Naive B cell (primary cell): ENCODE measurements at regions not wholly inside any gene's neighbourhood (a gene's known extent, or its start where the extent isn't known, plus 50 kb on each side); places are given as distances from the start of the nearest gene placed in this dataset.

ENCODE experiments used
- ATAC-seq, 2 donors: fragments of 150-1000 bp; cut with Tn5 transposase; 2 replicates each; pipeline ENCODE4 v1.10.0; 2021; ENCODE audit warnings: low read depth in 2 of 2, mild to moderate bottlenecking in 2 of 2, moderate library complexity in 2 of 2
- DNase-seq: peaks from one replicate; pipeline ENCODE4 v3.0.0; 2022
- H3K27ac Mint-ChIP-seq, 6 donors: one replicate each; pipeline ENCODE4 v1.8.0; 2020 to 2022; ENCODE audit warnings: mild to moderate bottlenecking in 6 of 6, mixed read lengths in 6 of 6, moderate library complexity in 5 of 6, inconsistent platforms in 2 of 6
- H3K27me3 Mint-ChIP-seq, 3 donors: one replicate each; pipeline ENCODE4 v1.8.0; 2021 to 2022; ENCODE audit warnings: mixed read lengths in 3 of 3, mild to moderate bottlenecking in 1 of 3
- H3K36me3 Mint-ChIP-seq, 2 donors: one replicate each; pipeline ENCODE4 v1.8.0; 2020 to 2022; ENCODE audit warnings: mixed read lengths in 2 of 2, inconsistent platforms in 1 of 2, mild to moderate bottlenecking in 1 of 2
- H3K4me1 Mint-ChIP-seq, 3 donors: one replicate each; pipeline ENCODE4 v1.8.0; 2020 to 2022; ENCODE audit warnings: mixed read lengths in 3 of 3, inconsistent platforms in 1 of 3, mild to moderate bottlenecking in 1 of 3, moderate library complexity in 1 of 3
- H3K4me3 Mint-ChIP-seq, 8 donors: one replicate each; pipeline ENCODE4 v1.8.0; 2020 to 2022; ENCODE audit warnings: mild to moderate bottlenecking in 8 of 8, mixed read lengths in 8 of 8, moderate library complexity in 8 of 8, inconsistent platforms in 2 of 8
- H3K9me3 Mint-ChIP-seq, 7 donors: one replicate each; pipeline ENCODE4 v1.8.0; 2020 to 2022; ENCODE audit warnings: mixed read lengths in 7 of 7, mild to moderate bottlenecking in 5 of 7, inconsistent platforms in 2 of 7, moderate library complexity in 1 of 7

DNA sequence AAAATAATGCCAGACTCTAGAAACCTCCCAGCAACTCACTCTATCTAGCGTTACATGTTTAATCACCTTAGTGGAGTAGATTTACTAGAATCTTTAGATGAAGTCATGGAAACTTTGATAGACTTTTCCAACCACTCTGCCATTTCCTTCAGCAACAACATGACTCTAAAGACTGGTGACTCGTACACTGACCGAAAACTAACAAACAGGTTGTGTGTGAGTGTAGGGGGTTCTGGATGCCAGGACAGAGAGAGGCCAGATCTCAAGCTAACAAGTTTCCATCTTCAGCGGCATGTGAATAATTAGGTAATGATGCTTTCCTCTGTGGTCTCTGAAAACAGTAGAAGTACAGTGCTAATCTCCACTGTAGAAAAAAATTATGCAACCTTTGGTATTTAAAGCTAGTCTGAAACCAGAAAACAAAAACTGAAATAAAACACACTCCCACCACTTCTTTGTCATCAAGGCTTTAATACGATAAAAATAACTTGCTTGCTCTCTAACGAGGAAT is 286.4 kb downstream of the PRDM5 start:
- no peaks in the 10 kb centered on the region for H3K4me1 Mint-ChIP-seq
- ATAC-seq (no peak), DNase-seq (no peak)
- no peak overlapping the region for H3K4me3 Mint-ChIP-seq
- H3K27me3 Mint-ChIP-seq, result no peaks in the 10 kb centered on the region
- H3K36me3 Mint-ChIP-seq, result no peaks in the 10 kb centered on the region
- H3K27ac Mint-ChIP-seq, result no peak overlapping the region
- peaks cover 0 to 3% (median 0%) of the 10 kb centered on the region in 7 donors for H3K9me3 Mint-ChIP-seq

- H3K4me3 Mint-ChIP-seq, result no peak overlapping the region
- DNase-seq (no peak), ATAC-seq (no peak)
Measured at GRCh38 chr4:120633810-120634209, 288.7 kb downstream of the PRDM5 start.

DNA sequence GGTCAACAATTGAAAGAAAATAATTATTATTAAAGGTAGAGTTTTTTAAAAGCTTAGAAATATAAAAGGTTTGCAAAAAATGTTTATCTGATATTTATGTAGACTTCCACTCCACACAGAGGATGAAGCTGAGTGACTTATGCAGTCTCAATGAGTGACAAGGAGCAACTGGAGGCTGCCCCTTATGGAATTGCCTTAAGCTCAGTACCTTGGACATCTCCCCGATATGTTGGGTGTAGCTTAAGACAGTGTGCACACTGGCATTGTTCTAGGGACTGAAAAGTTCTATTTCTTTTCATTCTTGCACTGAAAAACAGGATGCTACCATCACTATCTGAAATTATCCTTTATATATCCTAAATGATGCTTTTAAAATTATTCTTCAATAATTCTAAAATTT is 292.1 kb downstream of the PRDM5 start:
- no peaks in the 10 kb centered on the region for H3K4me1 Mint-ChIP-seq
- no peaks in the 10 kb centered on the region for H3K27me3 Mint-ChIP-seq
- ATAC-seq (no peak), DNase-seq (no peak)
- H3K36me3 Mint-ChIP-seq, result no peaks in the 10 kb centered on the region
- no peak overlapping the region for H3K4me3 Mint-ChIP-seq
- H3K27ac Mint-ChIP-seq, result no peak overlapping the region
- peaks cover 0 to 24% (median 8%) of the 10 kb centered on the region in 7 donors for H3K9me3 Mint-ChIP-seq

More at GRCh38 chr4:120633810-120634209, 288.7 kb downstream of the PRDM5 start:
- H3K27ac Mint-ChIP-seq, result no peak overlapping the region
- no peaks in the 10 kb centered on the region for H3K27me3 Mint-ChIP-seq
- peaks cover 0 to 5% (median 2%) of the 10 kb centered on the region in 7 donors for H3K9me3 Mint-ChIP-seq
- no peaks in the 10 kb centered on the region for H3K4me1 Mint-ChIP-seq
- H3K36me3 Mint-ChIP-seq, result no peaks in the 10 kb centered on the region

DNA sequence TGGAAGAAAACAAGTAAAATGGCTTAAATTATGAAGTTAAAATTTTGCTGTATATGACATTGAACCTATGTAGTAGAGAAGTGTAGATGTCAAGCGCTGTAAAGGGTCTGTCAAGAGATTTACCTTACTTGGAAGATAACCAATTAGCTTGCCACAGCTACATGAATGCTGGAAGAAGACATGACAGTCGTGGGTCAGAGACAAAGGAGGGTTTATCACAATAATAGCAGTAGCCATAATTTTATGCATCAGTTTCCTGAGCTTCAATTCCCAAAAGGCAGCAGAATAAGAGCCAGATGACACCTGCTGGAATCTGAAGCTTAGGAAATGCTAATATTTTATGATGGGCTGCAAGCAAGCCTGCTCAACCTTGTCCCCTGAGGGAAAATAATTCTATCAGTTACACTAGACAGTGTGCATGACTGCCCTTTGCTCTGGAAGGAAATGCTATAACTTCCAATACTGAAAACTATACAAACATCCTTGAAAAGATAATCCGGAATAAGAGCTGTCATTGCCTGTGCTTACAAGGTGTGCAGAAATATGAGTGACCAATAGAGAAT is 292.9 kb downstream of the PRDM5 start:
- DNase-seq (no peak), ATAC-seq (no peak)
- Mint-ChIP-seq H3K4me3 (no peak overlapping the region), H3K27ac (no peak overlapping the region), H3K36me3 (no peaks in the 10 kb centered on the region), H3K4me1 (no peaks in the 10 kb centered on the region), H3K27me3 (no peaks in the 10 kb centered on the region), H3K9me3 (peaks cover 0 to 24% (median 8%) of the 10 kb centered on the region in 7 donors)

DNA sequence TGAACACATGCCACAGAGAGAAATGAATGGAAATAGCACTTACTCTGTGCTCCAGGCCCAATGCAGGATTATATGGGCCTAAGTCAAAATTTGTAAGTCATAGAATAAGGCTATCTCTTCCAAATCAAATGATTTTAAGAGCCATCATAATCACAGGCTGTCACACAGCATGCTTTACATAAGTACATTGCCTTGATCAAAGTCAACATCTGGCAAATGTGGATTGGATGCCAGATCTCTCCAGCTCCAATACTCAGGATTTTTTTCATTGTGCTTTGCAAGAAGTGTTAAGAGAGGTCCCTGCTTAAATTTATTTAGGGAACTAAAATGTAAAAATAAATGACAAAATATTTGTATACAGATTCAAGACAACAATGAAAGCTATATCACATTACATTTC is 299.9 kb downstream of the PRDM5 start:
- peaks cover 0 to 10% (median 4%) of the 10 kb centered on the region in 7 donors for H3K9me3 Mint-ChIP-seq
- no peak overlapping the region for H3K27ac Mint-ChIP-seq
- no peaks in the 10 kb centered on the region for H3K4me1 Mint-ChIP-seq
- no peak for DNase-seq
- no peaks in the 10 kb centered on the region for H3K27me3 Mint-ChIP-seq
- H3K4me3 Mint-ChIP-seq, result no peak overlapping the region
- no peak for ATAC-seq
- H3K36me3 Mint-ChIP-seq, result no peaks in the 10 kb centered on the region

DNA sequence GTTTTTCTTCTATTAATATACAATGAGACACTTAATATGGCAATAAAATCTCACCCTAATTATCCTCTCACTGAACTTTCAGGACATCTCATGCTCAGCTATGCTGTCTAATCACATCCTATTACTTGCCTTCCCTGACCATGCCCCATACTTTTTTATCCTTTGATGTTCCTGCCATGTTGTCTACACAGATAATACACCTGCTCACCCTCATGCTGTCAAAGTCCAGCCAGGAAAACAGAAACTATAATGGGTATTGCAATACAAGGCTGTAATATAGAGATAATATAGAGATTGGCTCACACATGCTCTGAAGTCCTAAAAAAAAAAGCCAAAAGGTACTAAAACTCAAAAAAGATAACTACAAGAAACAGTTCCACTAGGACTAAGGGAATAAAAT is 305.4 kb downstream of the PRDM5 start:
- no peaks in the 10 kb centered on the region for H3K27me3 Mint-ChIP-seq
- H3K4me1 Mint-ChIP-seq, result no peaks in the 10 kb centered on the region
- no peak overlapping the region for H3K4me3 Mint-ChIP-seq
- no peaks in the 10 kb centered on the region for H3K36me3 Mint-ChIP-seq
- no peak for ATAC-seq
- no peak for DNase-seq
- peaks cover 0 to 5% (median 2%) of the 10 kb centered on the region in 7 donors for H3K9me3 Mint-ChIP-seq
- no peak overlapping the region for H3K27ac Mint-ChIP-seq

GRCh38 chr4:120616041-120616440 is 306.5 kb downstream of the PRDM5 start:
- Mint-ChIP-seq H3K27me3 (no peaks in the 10 kb centered on the region), H3K4me1 (no peaks in the 10 kb centered on the region), H3K36me3 (no peaks in the 10 kb centered on the region), H3K4me3 (no peak overlapping the region), H3K27ac (no peak overlapping the region), H3K9me3 (peaks cover 0 to 5% (median 4%) of the 10 kb centered on the region in 7 donors)
- DNase-seq (no peak), ATAC-seq (no peak)

GRCh38 chr4:120613778-120614177 is 308.7 kb downstream of the PRDM5 start:
- ATAC-seq (no peak), DNase-seq (no peak)
- no peaks in the 10 kb centered on the region for H3K36me3 Mint-ChIP-seq
- peaks cover 0 to 5% (median 3%) of the 10 kb centered on the region in 7 donors for H3K9me3 Mint-ChIP-seq
- no peaks in the 10 kb centered on the region for H3K27me3 Mint-ChIP-seq
- no peak overlapping the region for H3K4me3 Mint-ChIP-seq
- no peaks in the 10 kb centered on the region for H3K4me1 Mint-ChIP-seq
- H3K27ac Mint-ChIP-seq, result no peak overlapping the region

GRCh38 chr4:120611092-120611491 is 311.4 kb downstream of the PRDM5 start:
- H3K4me1 Mint-ChIP-seq, result no peaks in the 10 kb centered on the region
- no peaks in the 10 kb centered on the region for H3K36me3 Mint-ChIP-seq
- H3K27ac Mint-ChIP-seq, result no peak overlapping the region
- H3K9me3 Mint-ChIP-seq, result peaks cover 0 to 16% (median 4%) of the 10 kb centered on the region in 7 donors
- DNase-seq, result no peak
- ATAC-seq, result no peak
- no peak overlapping the region for H3K4me3 Mint-ChIP-seq
- no peaks in the 10 kb centered on the region for H3K27me3 Mint-ChIP-seq

DNA sequence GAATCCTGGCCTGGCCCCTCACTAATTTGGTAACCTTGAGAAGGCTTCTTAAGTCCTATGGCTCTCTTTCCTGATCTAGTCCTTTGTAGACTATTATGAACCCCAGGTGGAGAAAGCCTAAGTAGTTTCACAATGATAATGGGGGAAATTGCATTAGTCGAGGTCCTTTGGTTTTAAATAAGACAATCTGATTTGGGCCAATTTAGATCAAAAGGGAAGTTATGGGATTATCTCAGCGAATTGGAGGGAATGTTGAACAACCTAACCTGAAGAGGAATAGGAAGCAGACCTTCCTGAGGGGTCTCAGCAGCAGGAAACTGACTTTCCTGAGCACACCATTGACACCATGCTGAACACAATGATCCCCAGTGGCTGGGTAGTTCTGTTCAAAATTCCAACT is 331.5 kb downstream of the PRDM5 start:
- H3K27ac Mint-ChIP-seq, result no peak overlapping the region
- H3K9me3 Mint-ChIP-seq, result peaks cover 0 to 16% (median 4%) of the 10 kb centered on the region in 7 donors
- no peaks in the 10 kb centered on the region for H3K4me1 Mint-ChIP-seq
- DNase-seq (no peak), ATAC-seq (no peak)
- no peaks in the 10 kb centered on the region for H3K27me3 Mint-ChIP-seq
- H3K4me3 Mint-ChIP-seq, result no peak overlapping the region
- no peaks in the 10 kb centered on the region for H3K36me3 Mint-ChIP-seq

DNA sequence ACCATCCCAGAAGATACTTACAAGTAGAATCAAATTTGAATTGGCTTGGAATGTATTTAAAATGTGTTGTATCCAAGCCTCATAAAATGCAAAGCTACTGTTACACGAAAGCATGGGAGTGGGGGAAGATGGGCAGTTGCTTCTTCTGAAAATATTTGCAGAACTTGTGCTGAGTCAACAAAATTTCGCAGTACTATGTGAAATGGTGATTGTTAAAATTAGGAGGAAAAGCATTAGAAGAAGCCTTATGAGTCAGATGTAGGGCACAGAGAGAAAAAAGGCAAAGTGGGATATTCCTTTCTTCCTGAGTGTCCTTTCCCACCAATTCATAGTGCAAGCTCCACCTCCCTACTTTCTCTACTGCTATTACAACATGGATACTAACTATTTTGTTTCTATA is 332.7 kb downstream of the PRDM5 start:
- no peaks in the 10 kb centered on the region for H3K27me3 Mint-ChIP-seq
- H3K27ac Mint-ChIP-seq, result no peak overlapping the region
- H3K4me1 Mint-ChIP-seq, result no peaks in the 10 kb centered on the region
- H3K9me3 Mint-ChIP-seq, result peaks cover 0 to 9% (median 0%) of the 10 kb centered on the region in 7 donors
- DNase-seq (no peak), ATAC-seq (no peak)
- H3K4me3 Mint-ChIP-seq, result no peak overlapping the region
- no peaks in the 10 kb centered on the region for H3K36me3 Mint-ChIP-seq

GRCh38 chr4:120568731-120569130 is 353.8 kb downstream of the PRDM5 start:
- no peak overlapping the region for H3K4me3 Mint-ChIP-seq
- no peak for DNase-seq
- no peaks in the 10 kb centered on the region for H3K4me1 Mint-ChIP-seq
- no peak overlapping the region for H3K27ac Mint-ChIP-seq
- no peak for ATAC-seq
- no peaks in the 10 kb centered on the region for H3K36me3 Mint-ChIP-seq
- H3K27me3 Mint-ChIP-seq, result no peaks in the 10 kb centered on the region
- H3K9me3 Mint-ChIP-seq, result peaks cover 0 to 7% (median 4%) of the 10 kb centered on the region in 7 donors

- Mint-ChIP-seq H3K4me1 (no peaks in the 10 kb centered on the region), H3K9me3 (peaks cover 5 to 27% (median 11%) of the 10 kb centered on the region in 7 donors), H3K36me3 (no peaks in the 10 kb centered on the region), H3K27ac (no peak overlapping the region), H3K4me3 (no peak overlapping the region), H3K27me3 (no peaks in the 10 kb centered on the region)
- ATAC-seq (no peak), DNase-seq (no peak)
Measured at GRCh38 chr4:120561648-120562047, 360.9 kb downstream of the PRDM5 start.

DNA sequence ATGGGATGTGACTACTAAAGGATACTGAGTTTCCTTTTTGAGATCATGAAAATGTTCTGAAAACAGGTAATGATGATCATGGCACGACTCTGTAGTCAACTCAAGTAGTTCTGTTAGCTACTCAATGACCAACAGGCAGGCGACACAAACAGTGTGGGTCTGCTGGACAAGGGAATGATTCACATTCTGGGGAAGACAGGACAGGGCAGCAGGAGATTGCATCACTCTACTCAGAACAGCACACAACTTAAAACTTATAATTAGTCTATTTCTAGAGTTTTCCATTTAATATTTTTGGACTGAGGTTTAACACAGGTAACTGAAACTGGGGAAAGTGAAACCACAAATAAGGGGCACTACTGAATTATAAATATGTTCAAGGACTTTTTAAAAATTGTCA is 365.2 kb downstream of the PRDM5 start:
- H3K36me3 Mint-ChIP-seq, result no peaks in the 10 kb centered on the region
- peaks cover 5 to 26% (median 10%) of the 10 kb centered on the region in 7 donors for H3K9me3 Mint-ChIP-seq
- DNase-seq, result no peak
- ATAC-seq, result no peak
- H3K4me1 Mint-ChIP-seq, result no peaks in the 10 kb centered on the region
- H3K4me3 Mint-ChIP-seq, result no peak overlapping the region
- H3K27ac Mint-ChIP-seq, result no peak overlapping the region
- no peaks in the 10 kb centered on the region for H3K27me3 Mint-ChIP-seq

DNA sequence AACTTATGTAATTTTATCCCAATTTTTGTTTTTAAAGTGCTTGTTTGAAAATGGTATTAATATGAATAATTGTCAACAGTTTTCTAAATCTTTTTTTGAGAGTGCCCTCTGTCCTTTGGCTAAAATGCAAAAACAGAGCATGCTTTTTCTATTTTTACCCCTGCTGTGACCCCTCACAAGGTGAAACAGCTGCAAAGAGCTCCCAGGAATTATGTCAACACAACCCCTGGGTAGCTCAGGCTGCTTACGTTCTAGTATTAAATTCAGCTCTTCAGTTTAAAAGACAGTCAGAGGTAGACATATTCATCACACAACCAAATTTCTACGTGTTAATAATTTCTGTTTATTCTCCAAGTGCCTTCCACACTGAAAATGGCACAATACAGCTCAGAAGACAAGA is 367.5 kb downstream of the PRDM5 start:
- Mint-ChIP-seq H3K27me3 (no peaks in the 10 kb centered on the region), H3K27ac (no peak overlapping the region), H3K4me3 (no peak overlapping the region), H3K4me1 (no peaks in the 10 kb centered on the region), H3K9me3 (peaks cover 0 to 7% (median 4%) of the 10 kb centered on the region in 7 donors), H3K36me3 (no peaks in the 10 kb centered on the region)
- DNase-seq (no peak), ATAC-seq (no peak)
